ENCODE measurements at regions not wholly inside any gene's neighbourhood (a gene's known extent, or its start where the extent isn't known, plus 50 kb on each side); places are given as distances from the start of the nearest gene placed in this dataset.

- Histone ChIP-seq H4K20me1 (ENCODE audit: low read length) (no peaks in the 10 kb centered on the region), H3K9me2 (replicated peaks; ENCODE audit: low read length) (no peaks in the 10 kb centered on the region), H3K27ac (ENCODE audit: low read length) (no peak overlapping the region), H3K27me3 (ENCODE audit: low read length) (peaks cover 22% of the 10 kb centered on the region; the same call in 1 of the 2 replicates), H3K4me3 (ENCODE audit: low read length) (no peak overlapping the region), H3K9ac (ENCODE audit: low read length) (no peak overlapping the region), H3K36me3 (ENCODE audit: low read depth, low read length) (no peaks in the 10 kb centered on the region), H3K4me2 (ENCODE audit: low read length) (no peak overlapping the region), H3K79me2 (ENCODE audit: low read length) (no peaks in the 10 kb centered on the region), H3K9me3 (ENCODE audit: low read length) (no peaks in the 10 kb centered on the region), H2AFZ (ENCODE audit: low read length) (no peak overlapping the region), H3F3A (ENCODE audit: low read length, unreplicated experiment) (no peaks in the 10 kb centered on the region), H3K4me1 (ENCODE audit: insufficient read depth, low read length) (no peaks in the 10 kb centered on the region)
- TF ChIP-seq EZH2 (IDR thresholded peaks at IDR 0.05; ENCODE audit: low read length, unreplicated experiment) (no peak), EZH2phosphoT487 (IDR thresholded peaks at IDR 0.05; ENCODE audit: borderline replicate concordance, low read length) (no peak)
- TF ChIP-seq, protein P1, sequence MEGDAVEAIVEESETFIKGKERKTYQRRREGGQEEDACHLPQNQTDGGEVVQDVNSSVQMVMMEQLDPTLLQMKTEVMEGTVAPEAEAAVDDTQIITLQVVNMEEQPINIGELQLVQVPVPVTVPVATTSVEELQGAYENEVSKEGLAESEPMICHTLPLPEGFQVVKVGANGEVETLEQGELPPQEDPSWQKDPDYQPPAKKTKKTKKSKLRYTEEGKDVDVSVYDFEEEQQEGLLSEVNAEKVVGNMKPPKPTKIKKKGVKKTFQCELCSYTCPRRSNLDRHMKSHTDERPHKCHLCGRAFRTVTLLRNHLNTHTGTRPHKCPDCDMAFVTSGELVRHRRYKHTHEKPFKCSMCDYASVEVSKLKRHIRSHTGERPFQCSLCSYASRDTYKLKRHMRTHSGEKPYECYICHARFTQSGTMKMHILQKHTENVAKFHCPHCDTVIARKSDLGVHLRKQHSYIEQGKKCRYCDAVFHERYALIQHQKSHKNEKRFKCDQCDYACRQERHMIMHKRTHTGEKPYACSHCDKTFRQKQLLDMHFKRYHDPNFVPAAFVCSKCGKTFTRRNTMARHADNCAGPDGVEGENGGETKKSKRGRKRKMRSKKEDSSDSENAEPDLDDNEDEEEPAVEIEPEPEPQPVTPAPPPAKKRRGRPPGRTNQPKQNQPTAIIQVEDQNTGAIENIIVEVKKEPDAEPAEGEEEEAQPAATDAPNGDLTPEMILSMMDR (conservative IDR thresholded peaks at IDR 0.05; ENCODE audit: low read depth, low read length), result no peak
- DNase-seq (no peak), ATAC-seq (no peak)
- POLR2A ChIA-PET (ENCODE audit: unreplicated experiment), result no interaction called here
- BruUV-seq (replicated peaks), result no TSS peak
- CTCF ChIA-PET, result no interaction called here
- intact Hi-C loops (cut with micrococcal nuclease), result no loop called here
Observed at GRCh38 chr10:47238331-47239095, 61.5 kb upstream of the GDF10 start.

DNA sequence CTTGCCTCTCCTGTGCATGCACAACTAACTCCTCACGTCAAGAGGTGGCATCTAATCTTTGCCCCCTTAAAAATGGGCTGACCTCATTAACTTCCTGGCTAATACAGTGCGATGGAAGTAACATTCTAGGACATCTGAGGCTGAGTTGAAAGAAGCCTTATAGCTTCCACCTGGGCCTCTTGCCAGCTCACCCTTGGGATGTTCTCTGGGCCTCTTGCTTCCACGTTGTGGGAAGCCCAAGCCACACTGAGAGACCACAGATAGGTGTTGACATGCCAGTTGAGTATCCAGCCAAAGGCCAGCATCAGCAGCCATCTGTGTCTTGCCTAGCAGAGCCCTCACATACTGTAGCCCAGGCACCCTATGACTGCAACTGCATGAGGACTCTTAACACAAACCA is 60.8 kb upstream of the GDF10 start:
- H3F3A ChIP-seq (ENCODE audit: low read length, unreplicated experiment), result no peaks in the 10 kb centered on the region
- H3K4me3 ChIP-seq (ENCODE audit: low read length), result no peak overlapping the region
- intact Hi-C loops (cut with micrococcal nuclease), result no loop called here
- H3K79me2 ChIP-seq (ENCODE audit: low read length), result no peaks in the 10 kb centered on the region
- H3K9ac ChIP-seq (ENCODE audit: low read length), result no peak overlapping the region
- H3K36me3 ChIP-seq (ENCODE audit: low read depth, low read length), result no peaks in the 10 kb centered on the region
- no peaks in the 10 kb centered on the region for H3K9me3 ChIP-seq (ENCODE audit: low read length)
- DNase-seq (no peak), ATAC-seq (no peak)
- no peaks in the 10 kb centered on the region for H3K4me1 ChIP-seq (ENCODE audit: insufficient read depth, low read length)
- no peak overlapping the region for H3K27ac ChIP-seq (ENCODE audit: low read length)
- no peak overlapping the region for H3K4me2 ChIP-seq (ENCODE audit: low read length)
- POLR2A ChIA-PET (ENCODE audit: unreplicated experiment), result no interaction called here
- no peaks in the 10 kb centered on the region for H4K20me1 ChIP-seq (ENCODE audit: low read length)
- TF ChIP-seq EZH2 (IDR thresholded peaks at IDR 0.05; ENCODE audit: low read length, unreplicated experiment) (no peak), EZH2phosphoT487 (IDR thresholded peaks at IDR 0.05; ENCODE audit: borderline replicate concordance, low read length) (no peak)
- TF ChIP-seq, protein P1 (conservative IDR thresholded peaks at IDR 0.05; ENCODE audit: low read depth, low read length), result no peak
- CTCF ChIA-PET, result no interaction called here
- no TSS peak for BruUV-seq (replicated peaks)
- no peaks in the 10 kb centered on the region for H3K9me2 ChIP-seq (replicated peaks; ENCODE audit: low read length)
- H2AFZ ChIP-seq (ENCODE audit: low read length), result no peak overlapping the region
- peaks cover 22% of the 10 kb centered on the region; the same call in 1 of the 2 replicates for H3K27me3 ChIP-seq (ENCODE audit: low read length)

- no peaks in the 10 kb centered on the region for H3K4me1 ChIP-seq (ENCODE audit: insufficient read depth, low read length)
- no peaks in the 10 kb centered on the region for H3K9me2 ChIP-seq (replicated peaks; ENCODE audit: low read length)
- H3K4me3 ChIP-seq (ENCODE audit: low read length), result no peak overlapping the region
- ATAC-seq, result no peak
- no peak overlapping the region for H3K9ac ChIP-seq (ENCODE audit: low read length)
- CTCF ChIA-PET, result no interaction called here
- H3K4me2 ChIP-seq (ENCODE audit: low read length), result no peak overlapping the region
- no peak overlapping the region for H3K27ac ChIP-seq (ENCODE audit: low read length)
- no peaks in the 10 kb centered on the region for H4K20me1 ChIP-seq (ENCODE audit: low read length)
- DNase-seq, result no peak
- BruUV-seq (replicated peaks), result no TSS peak
- no peaks in the 10 kb centered on the region for H3K36me3 ChIP-seq (ENCODE audit: low read depth, low read length)
- POLR2A ChIA-PET (ENCODE audit: unreplicated experiment), result no interaction called here
- no peak for TF ChIP-seq EZH2phosphoT487 (IDR thresholded peaks at IDR 0.05; ENCODE audit: borderline replicate concordance, low read length)
- TF ChIP-seq, protein P1 (conservative IDR thresholded peaks at IDR 0.05; ENCODE audit: low read depth, low read length), result no peak
- TF ChIP-seq EZH2 (IDR thresholded peaks at IDR 0.05; ENCODE audit: low read length, unreplicated experiment), result no peak
- intact Hi-C loops (cut with micrococcal nuclease), result no loop called here
- H3K79me2 ChIP-seq (ENCODE audit: low read length), result no peaks in the 10 kb centered on the region
- no peaks in the 10 kb centered on the region for H3F3A ChIP-seq (ENCODE audit: low read length, unreplicated experiment)
- peaks cover 22% of the 10 kb centered on the region; the same call in 1 of the 2 replicates for H3K27me3 ChIP-seq (ENCODE audit: low read length)
- H3K9me3 ChIP-seq (ENCODE audit: low read length), result no peaks in the 10 kb centered on the region
- H2AFZ ChIP-seq (ENCODE audit: low read length), result no peak overlapping the region
Observed at GRCh38 chr10:47240173-47240572, 59.8 kb upstream of the GDF10 start.
